ENCODE measurements at regions not wholly inside any gene's neighbourhood (a gene's known extent, or its start where the extent isn't known, plus 50 kb on each side); places are given as distances from the start of the nearest gene placed in this dataset.

GRCh38 chr4:20019310-20020015 lies 232.2 kb upstream of the SLIT2 start:
- TF ChIP-seq CTCF (IDR thresholded peaks at IDR 0.05) (no peak), EP300 (IDR thresholded peaks at IDR 0.05) (no peak), POLR2AphosphoS5 (IDR thresholded peaks at IDR 0.05) (no peak), POLR2A (IDR thresholded peaks at IDR 0.05) (no peak)
